ENCODE measurements at regions not wholly inside any gene's neighbourhood (a gene's known extent, or its start where the extent isn't known, plus 50 kb on each side); places are given as distances from the start of the nearest gene placed in this dataset.
"Not testable (repeated sequence)": the region's sequence is repeated elsewhere in the genome, so short reads cannot be mapped to it uniquely, and the experiment has no call there.

DNA sequence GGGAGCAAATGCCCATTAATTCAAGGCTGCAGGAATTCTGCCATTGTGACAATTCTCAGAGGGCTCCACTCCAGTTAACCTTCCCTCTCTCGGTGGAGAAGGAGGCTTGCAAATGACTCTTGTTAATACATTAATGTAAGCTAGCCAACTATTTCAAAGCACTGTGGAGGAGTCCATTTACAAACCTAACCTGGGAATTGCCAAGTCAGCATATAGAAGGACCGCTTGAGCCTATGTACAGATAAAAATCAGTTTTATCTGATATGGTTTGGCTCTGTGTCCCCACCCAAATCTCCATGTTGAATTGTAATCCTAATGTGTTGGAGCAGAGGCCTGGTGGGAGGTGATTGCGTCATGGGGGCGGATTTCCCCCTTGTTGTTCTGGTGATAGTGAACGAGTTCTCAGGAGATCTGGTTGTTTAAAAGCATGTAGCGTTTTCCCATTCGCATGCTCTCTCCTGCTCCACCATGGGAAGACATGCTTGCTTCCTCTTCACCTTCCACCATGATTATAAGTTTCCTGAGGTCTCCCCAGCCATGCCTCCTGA is 366.7 kb downstream of the LRATD1 start:
- H3K4me3 ChIP-seq (ENCODE audit: low read depth, low read length) = no peak overlapping the region

DNA sequence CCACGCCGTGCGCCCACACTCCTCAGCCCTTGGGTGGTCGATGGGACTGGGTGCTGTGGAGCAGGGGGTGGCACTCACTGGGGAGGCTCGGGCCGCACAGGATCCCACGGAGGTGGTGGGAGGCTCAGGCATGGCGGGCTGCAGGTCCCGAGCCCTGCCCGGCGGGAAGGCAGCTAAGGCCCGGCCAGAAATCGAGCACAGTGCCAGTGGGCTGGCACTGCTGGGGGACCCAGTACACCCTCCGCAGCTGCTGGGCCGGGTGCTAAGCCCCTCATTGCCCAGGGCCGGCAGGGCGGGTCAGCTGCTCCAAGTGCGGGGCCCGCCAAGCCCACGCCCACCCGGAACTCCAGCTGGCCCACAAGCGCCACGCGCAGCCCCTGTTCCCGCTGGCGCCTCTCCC is 370.0 kb downstream of the LRATD1 start:
- DNase-seq (ENCODE audit: low read depth); H3K4me3 ChIP-seq (ENCODE audit: low read depth, low read length): not testable (repeated sequence)

More for the DNA sequence above, 366.7 kb downstream of the LRATD1 start:
- DNase-seq (ENCODE audit: low read depth) = no peak
- TF ChIP-seq, protein P1, sequence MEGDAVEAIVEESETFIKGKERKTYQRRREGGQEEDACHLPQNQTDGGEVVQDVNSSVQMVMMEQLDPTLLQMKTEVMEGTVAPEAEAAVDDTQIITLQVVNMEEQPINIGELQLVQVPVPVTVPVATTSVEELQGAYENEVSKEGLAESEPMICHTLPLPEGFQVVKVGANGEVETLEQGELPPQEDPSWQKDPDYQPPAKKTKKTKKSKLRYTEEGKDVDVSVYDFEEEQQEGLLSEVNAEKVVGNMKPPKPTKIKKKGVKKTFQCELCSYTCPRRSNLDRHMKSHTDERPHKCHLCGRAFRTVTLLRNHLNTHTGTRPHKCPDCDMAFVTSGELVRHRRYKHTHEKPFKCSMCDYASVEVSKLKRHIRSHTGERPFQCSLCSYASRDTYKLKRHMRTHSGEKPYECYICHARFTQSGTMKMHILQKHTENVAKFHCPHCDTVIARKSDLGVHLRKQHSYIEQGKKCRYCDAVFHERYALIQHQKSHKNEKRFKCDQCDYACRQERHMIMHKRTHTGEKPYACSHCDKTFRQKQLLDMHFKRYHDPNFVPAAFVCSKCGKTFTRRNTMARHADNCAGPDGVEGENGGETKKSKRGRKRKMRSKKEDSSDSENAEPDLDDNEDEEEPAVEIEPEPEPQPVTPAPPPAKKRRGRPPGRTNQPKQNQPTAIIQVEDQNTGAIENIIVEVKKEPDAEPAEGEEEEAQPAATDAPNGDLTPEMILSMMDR (conservative IDR thresholded peaks at IDR 0.05; ENCODE audit: low read depth, low read length) = no peak

- TF ChIP-seq, protein P1 (conservative IDR thresholded peaks at IDR 0.05; ENCODE audit: low read depth, low read length) = no peak
- H3K4me3 ChIP-seq (ENCODE audit: low read depth, low read length) = no peak overlapping the region
- DNase-seq (ENCODE audit: low read depth) = no peak
Observed at GRCh38 chr2:15006667-15007066, 374.1 kb downstream of the LRATD1 start.

DNA sequence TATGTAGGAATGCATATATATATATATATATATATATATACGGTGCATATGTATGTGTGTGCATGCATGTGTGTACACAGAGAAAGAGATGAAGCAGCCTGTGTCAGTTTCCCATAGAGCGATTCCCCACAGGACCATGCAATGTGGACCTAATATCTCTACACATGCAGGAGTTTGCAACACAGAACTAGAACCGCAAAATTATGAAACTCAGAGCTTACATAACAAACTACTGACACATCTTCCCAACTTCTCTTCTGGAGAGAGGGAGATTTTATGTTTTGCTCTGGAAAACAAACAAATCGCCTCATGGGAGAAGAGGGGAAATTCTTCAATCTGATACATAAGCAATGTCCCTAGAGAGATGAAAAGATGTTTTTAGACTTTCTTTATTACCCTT is 377.2 kb downstream of the LRATD1 start:
- TF ChIP-seq, protein P1 (conservative IDR thresholded peaks at IDR 0.05; ENCODE audit: low read depth, low read length) = no peak
- H3K4me3 ChIP-seq (ENCODE audit: low read depth, low read length) = no peak overlapping the region
- no peak for DNase-seq (ENCODE audit: low read depth)

DNA sequence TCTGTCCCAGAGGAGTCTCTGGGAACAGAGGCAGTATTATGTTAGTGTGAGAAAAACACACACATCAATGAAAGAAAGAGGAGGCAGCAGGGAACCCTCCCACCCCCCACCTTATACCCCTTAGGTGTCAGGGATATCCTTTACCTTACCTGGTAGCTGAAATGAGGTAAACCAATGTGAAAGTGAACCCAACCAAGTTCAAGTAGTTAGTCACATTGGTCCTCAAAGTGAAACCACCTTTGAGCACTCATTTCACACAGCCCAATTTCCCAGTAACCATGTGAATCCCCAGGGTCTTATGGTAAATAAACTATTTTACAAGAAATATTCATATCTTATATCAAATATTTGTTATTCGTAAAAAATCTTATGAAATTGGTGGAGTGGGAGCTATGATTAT is 377.8 kb downstream of the LRATD1 start:
- no peak overlapping the region for H3K4me3 ChIP-seq (ENCODE audit: low read depth, low read length)
- no peak for DNase-seq (ENCODE audit: low read depth)
- TF ChIP-seq, protein P1 (conservative IDR thresholded peaks at IDR 0.05; ENCODE audit: low read depth, low read length) = no peak

GRCh38 chr2:15018814-15019213 is 386.3 kb downstream of the LRATD1 start:
- DNase-seq (ENCODE audit: low read depth) = no peak

DNA sequence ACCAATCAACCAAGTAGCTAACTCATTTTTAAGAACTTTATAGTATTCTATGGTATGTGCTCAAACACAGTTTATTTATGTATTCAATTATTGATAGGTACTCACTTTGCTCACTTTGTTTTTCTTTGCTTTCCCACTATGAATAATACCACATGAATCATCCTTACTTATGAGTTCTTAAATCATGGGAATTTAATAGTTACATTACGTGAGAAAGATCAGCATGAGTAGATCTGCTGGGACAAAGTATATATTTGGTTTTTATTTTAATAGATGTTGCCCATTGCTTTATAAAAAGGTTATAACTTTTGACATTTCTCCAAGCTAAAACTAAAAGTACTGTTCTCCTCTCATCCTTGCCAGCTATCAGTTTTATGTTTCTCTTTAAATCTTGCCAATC is 390.7 kb downstream of the LRATD1 start:
- H3K4me3 ChIP-seq (ENCODE audit: low read depth, low read length) = no peak overlapping the region
- TF ChIP-seq, protein P1 (conservative IDR thresholded peaks at IDR 0.05; ENCODE audit: low read depth, low read length) = no peak
- no peak for DNase-seq (ENCODE audit: low read depth)

More at GRCh38 chr2:15018814-15019213, 386.3 kb downstream of the LRATD1 start:
- no peak overlapping the region for H3K4me3 ChIP-seq (ENCODE audit: low read depth, low read length)
- TF ChIP-seq, protein P1 (conservative IDR thresholded peaks at IDR 0.05; ENCODE audit: low read depth, low read length) = no peak

All from epithelial cell of proximal tubule (primary cell).